IMR-90 (cell line): ENCODE measurements at regions not wholly inside any gene's neighbourhood (a gene's known extent, or its start where the extent isn't known, plus 50 kb on each side); places are given as distances from the start of the nearest gene placed in this dataset.

Experiments used
- BHLHE40 ChIP-seq: fragments of 150-350 bp; IDR thresholded peaks from 2 replicates; pipeline ENCODE4 v1.6.1; 2016; ENCODE audit warnings: mild to moderate bottlenecking, low read depth, low read length
- CEBPB ChIP-seq: IDR thresholded peaks from 2 replicates; pipeline ENCODE4 v1.6.1; 2012; ENCODE audit warnings: low read depth, low read length, improper control_type of control experiment
- CHD1 ChIP-seq: IDR thresholded peaks from 2 replicates; pipeline ENCODE4 v1.6.1; 2012; ENCODE audit warnings: low read depth, low read length, improper control_type of control experiment
- CTCF ChIP-seq: conservative IDR thresholded peaks from 2 replicates; pipeline ENCODE4 v1.5.1; 2012; ENCODE audit warnings: mild to moderate bottlenecking, low read depth, low read length, improper control_type of control experiment
- ELK1 ChIP-seq: fragments of 150-350 bp; IDR thresholded peaks from 2 replicates; pipeline ENCODE4 v1.6.1; 2016; ENCODE audit warnings: low read depth, mild to moderate bottlenecking, low read length, moderate library complexity, borderline replicate concordance
- FOS ChIP-seq: fragments of 150-350 bp; IDR thresholded peaks from 2 replicates; pipeline ENCODE4 v1.6.1; 2016; ENCODE audit warnings: low read depth, low read length
- MXI1 ChIP-seq: IDR thresholded peaks from 2 replicates; pipeline ENCODE4 v1.6.1; 2012; ENCODE audit warnings: low read depth, mild to moderate bottlenecking, low read length, moderate library complexity, borderline replicate concordance
- POLR2A ChIP-seq: IDR thresholded peaks from 2 replicates; pipeline ENCODE4 v1.6.1; 2012; ENCODE audit warnings: mild to moderate bottlenecking, low read depth, low read length
- RAD21 ChIP-seq: IDR thresholded peaks from 2 replicates; pipeline ENCODE4 v1.6.1; 2012; ENCODE audit warnings: low read length, improper control_type of control experiment
- RCOR1 ChIP-seq: IDR thresholded peaks from 2 replicates; pipeline ENCODE4 v1.6.1; 2012; ENCODE audit warnings: mild to moderate bottlenecking, low read length, improper control_type of control experiment; ENCODE audit not compliant: insufficient replicate concordance
- SMC3 ChIP-seq: fragments of 150-350 bp; IDR thresholded peaks from 2 replicates; pipeline ENCODE4 v1.6.1; 2016; ENCODE audit warnings: low read depth, mild to moderate bottlenecking, antibody characterized with exemption, low read length, moderate library complexity

GRCh38 chr2:15738225-15738546, 146.5 kb downstream of the DDX1 start:
- TF ChIP-seq CTCF = no peak
- no peak for TF ChIP-seq CHD1
- TF ChIP-seq CEBPB = no peak
- no peak for TF ChIP-seq SMC3
- no peak for TF ChIP-seq POLR2A
- no peak for TF ChIP-seq FOS
- no peak for TF ChIP-seq RAD21
- no peak for TF ChIP-seq RCOR1
- TF ChIP-seq MXI1 = no peak
- no peak for TF ChIP-seq BHLHE40
- no peak for TF ChIP-seq ELK1
